ENCODE measurements at regions not wholly inside any gene's neighbourhood (a gene's known extent, or its start where the extent isn't known, plus 50 kb on each side); places are given as distances from the start of the nearest gene placed in this dataset.

DNA sequence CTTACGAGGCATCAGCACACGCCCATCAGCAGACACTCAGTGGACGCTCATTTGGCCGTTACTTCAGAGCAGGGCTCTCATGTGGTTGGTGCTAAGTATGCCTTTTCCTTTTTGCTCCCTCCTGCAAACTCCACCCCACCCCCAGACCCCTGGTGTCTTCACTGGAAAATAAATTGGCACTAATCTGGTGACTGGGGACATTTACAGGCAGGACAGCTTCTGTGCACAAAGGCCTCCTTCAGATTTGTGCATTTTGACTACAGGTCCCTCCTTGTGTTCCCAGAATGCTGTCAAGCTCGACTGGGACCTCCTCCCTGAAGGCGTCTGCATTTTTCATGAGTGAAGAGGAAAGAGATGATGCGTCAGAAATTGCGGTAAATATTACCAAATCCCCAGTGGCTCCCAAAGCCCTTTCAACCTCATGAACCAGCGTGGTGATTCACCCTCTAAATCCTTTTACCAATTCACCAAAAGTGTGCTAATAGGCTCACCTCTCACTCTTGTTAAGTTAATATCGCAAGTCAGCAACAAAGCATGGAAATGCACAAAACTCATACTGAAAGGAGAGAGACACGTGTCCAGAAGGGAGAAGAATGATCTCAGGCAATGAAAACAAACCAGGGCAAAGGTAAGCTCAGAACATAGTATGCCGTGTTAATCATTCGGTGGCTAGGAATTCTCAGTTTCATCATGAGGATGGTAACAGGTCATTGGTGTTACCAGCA, 119.0 kb downstream of the NKX6-1 start:
- TF ChIP-seq TAF1 (IDR thresholded peaks at IDR 0.05; ENCODE audit: borderline replicate concordance, insufficient read depth, low read length) (no peak), POLR2AphosphoS5 (IDR thresholded peaks at IDR 0.05; ENCODE audit: low read depth, low read length) (no peak), SIN3A (IDR thresholded peaks at IDR 0.05; ENCODE audit: borderline replicate concordance, insufficient read depth, low read length) (no peak), FOXP2 (optimal IDR thresholded peaks at IDR 0.05; ENCODE audit: borderline replicate concordance, extremely low read depth, extremely low read length, insufficient read depth) (no peak)
- TF ChIP-seq, protein P1, sequence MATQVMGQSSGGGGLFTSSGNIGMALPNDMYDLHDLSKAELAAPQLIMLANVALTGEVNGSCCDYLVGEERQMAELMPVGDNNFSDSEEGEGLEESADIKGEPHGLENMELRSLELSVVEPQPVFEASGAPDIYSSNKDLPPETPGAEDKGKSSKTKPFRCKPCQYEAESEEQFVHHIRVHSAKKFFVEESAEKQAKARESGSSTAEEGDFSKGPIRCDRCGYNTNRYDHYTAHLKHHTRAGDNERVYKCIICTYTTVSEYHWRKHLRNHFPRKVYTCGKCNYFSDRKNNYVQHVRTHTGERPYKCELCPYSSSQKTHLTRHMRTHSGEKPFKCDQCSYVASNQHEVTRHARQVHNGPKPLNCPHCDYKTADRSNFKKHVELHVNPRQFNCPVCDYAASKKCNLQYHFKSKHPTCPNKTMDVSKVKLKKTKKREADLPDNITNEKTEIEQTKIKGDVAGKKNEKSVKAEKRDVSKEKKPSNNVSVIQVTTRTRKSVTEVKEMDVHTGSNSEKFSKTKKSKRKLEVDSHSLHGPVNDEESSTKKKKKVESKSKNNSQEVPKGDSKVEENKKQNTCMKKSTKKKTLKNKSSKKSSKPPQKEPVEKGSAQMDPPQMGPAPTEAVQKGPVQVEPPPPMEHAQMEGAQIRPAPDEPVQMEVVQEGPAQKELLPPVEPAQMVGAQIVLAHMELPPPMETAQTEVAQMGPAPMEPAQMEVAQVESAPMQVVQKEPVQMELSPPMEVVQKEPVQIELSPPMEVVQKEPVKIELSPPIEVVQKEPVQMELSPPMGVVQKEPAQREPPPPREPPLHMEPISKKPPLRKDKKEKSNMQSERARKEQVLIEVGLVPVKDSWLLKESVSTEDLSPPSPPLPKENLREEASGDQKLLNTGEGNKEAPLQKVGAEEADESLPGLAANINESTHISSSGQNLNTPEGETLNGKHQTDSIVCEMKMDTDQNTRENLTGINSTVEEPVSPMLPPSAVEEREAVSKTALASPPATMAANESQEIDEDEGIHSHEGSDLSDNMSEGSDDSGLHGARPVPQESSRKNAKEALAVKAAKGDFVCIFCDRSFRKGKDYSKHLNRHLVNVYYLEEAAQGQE (IDR thresholded peaks at IDR 0.05; ENCODE audit: insufficient read depth in 1 of 2, low read depth in 2 of 2, low read length in 2 of 2): no peak

DNA sequence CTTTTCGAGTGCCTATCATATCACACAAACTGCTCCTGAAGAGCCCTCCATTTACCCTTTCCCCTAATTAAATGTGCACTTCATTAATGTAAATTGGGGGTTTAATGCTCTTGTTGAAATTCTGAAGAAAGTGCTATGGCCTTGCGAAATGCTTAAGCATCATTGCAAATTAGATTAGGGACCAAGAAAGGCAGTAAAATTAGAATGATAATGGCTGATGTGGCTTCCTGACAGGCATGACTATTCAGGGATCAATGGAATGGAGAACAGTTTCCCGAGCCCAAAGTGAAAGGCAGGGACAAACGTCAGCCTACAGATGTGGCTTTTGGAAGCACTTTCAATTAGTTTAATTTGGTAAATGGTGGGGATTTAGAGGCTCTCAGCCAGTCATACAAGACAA, 120.1 kb downstream of the NKX6-1 start:
- TF ChIP-seq SIN3A (IDR thresholded peaks at IDR 0.05; ENCODE audit: borderline replicate concordance, insufficient read depth, low read length) (no peak), POLR2AphosphoS5 (IDR thresholded peaks at IDR 0.05; ENCODE audit: low read depth, low read length) (no peak), TAF1 (IDR thresholded peaks at IDR 0.05; ENCODE audit: borderline replicate concordance, insufficient read depth, low read length) (no peak), FOXP2 (optimal IDR thresholded peaks at IDR 0.05; ENCODE audit: borderline replicate concordance, extremely low read depth, extremely low read length, insufficient read depth) (no peak)
- TF ChIP-seq, protein P1 (IDR thresholded peaks at IDR 0.05; ENCODE audit: insufficient read depth in 1 of 2, low read depth in 2 of 2, low read length in 2 of 2): no peak

DNA sequence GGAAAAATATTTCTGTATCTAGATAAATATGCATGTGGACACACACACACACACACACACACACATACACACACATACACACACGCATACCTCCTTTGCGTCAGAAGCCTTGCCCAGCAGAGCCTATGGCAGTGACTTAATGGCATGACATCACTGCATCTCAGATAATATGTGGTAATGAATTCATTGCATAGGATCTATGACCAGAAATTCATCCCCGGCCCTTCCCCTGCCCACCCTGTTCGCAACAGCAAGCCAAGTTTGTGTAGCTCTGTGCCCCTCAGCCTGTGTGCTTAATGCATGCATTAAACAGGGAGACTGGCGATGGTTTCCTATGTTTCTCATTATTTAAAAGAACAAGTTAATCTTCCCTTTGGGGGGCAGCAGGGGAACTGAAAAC, 120.7 kb downstream of the NKX6-1 start:
- TF ChIP-seq SIN3A (IDR thresholded peaks at IDR 0.05; ENCODE audit: borderline replicate concordance, insufficient read depth, low read length) (no peak), TAF1 (IDR thresholded peaks at IDR 0.05; ENCODE audit: borderline replicate concordance, insufficient read depth, low read length) (no peak), FOXP2 (optimal IDR thresholded peaks at IDR 0.05; ENCODE audit: borderline replicate concordance, extremely low read depth, extremely low read length, insufficient read depth) (no peak), POLR2AphosphoS5 (IDR thresholded peaks at IDR 0.05; ENCODE audit: low read depth, low read length) (no peak)
- TF ChIP-seq, protein P1 (IDR thresholded peaks at IDR 0.05; ENCODE audit: insufficient read depth in 1 of 2, low read depth in 2 of 2, low read length in 2 of 2): no peak

DNA sequence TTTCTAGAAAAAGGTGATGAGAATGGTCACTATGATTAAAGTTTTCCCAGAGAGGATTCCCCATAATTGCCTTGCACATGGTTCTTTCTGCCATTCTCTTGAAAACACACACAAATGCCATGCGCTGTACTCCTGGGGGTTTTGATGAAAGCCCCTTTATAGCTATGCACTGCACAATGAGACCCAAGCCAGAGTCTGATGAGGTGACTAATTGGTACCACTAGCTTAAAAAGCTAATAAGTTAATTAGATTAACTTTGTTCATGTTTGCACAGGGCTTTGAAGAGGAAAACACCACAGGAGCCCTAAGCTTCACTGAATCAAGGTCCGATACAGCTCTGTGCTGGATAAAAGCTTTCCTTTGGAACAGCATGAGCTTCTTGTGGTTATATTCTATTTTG, 132.2 kb downstream of the NKX6-1 start:
- no peak for TF ChIP-seq POLR2AphosphoS5 (IDR thresholded peaks at IDR 0.05; ENCODE audit: low read depth, low read length)

DNA sequence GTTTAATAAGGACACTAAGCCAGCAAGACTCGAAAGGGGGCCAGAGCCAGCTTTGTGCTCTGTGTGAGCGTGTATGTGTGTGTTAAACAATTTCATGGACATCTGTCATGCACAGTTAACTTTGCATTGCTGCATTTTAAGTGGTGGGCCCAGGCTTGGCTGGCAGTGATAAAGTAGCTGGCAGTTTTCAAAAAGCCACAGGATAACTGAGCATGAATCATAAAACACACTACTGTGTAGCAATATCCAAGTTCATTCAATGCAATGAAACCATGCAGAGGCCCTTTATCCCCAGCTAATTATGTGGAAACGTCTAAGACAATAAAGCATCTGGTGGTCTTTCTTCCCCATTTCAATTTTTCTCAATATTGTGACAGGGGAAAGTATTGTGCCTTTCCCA, 132.9 kb downstream of the NKX6-1 start:
- TF ChIP-seq SIN3A (IDR thresholded peaks at IDR 0.05; ENCODE audit: borderline replicate concordance, insufficient read depth, low read length): no peak
- no peak for TF ChIP-seq TAF1 (IDR thresholded peaks at IDR 0.05; ENCODE audit: borderline replicate concordance, insufficient read depth, low read length)
- TF ChIP-seq, protein P1 (IDR thresholded peaks at IDR 0.05; ENCODE audit: insufficient read depth in 1 of 2, low read depth in 2 of 2, low read length in 2 of 2): no peak
- no peak for TF ChIP-seq FOXP2 (optimal IDR thresholded peaks at IDR 0.05; ENCODE audit: borderline replicate concordance, extremely low read depth, extremely low read length, insufficient read depth)
- no peak for TF ChIP-seq POLR2AphosphoS5 (IDR thresholded peaks at IDR 0.05; ENCODE audit: low read depth, low read length)

All from PFSK-1 (cell line).